ENCODE measurements at regions not wholly inside any gene's neighbourhood (a gene's known extent, or its start where the extent isn't known, plus 50 kb on each side); places are given as distances from the start of the nearest gene placed in this dataset.

GRCh38 chr7:106177738-106178592, 65.9 kb upstream of the SYPL1 start:
- DNase-seq (ENCODE audit: low spot score in 2 of 2) = peak in 1 of 2 donors; percentile 78
- 64 to 65% methylated on average over 11 of the region's 11 CpGs for WGBS, 2 donors
- no peak overlapping the region for H3K4me3 ChIP-seq (ENCODE audit: low read depth, poor library complexity, severe bottlenecking)
- intact Hi-C loops (cut with DNase I; ENCODE audit: low total_unique reads) = loop anchor here (2.0 kb wide), 1 partner anchor 285 kb away; no protein-coding TSS in a partner anchor
- TF ChIP-seq CTCF (IDR thresholded peaks at IDR 0.05) = no peak
- TF ChIP-seq POLR2A (IDR thresholded peaks at IDR 0.05) = no peak

GRCh38 chr7:106177300-106177690, 65.2 kb upstream of the SYPL1 start:
- 79% methylated on average over 4 of the region's 4 CpGs for WGBS, 2 donors
- intact Hi-C loops (cut with DNase I; ENCODE audit: low total_unique reads) = loop anchor here (2.0 kb wide), 1 partner anchor 286 kb away; no protein-coding TSS in a partner anchor
- H3K4me3 ChIP-seq (ENCODE audit: low read depth, poor library complexity, severe bottlenecking) = no peak overlapping the region
- DNase-seq (ENCODE audit: low spot score in 2 of 2) = no peak
- no peak for TF ChIP-seq CTCF (IDR thresholded peaks at IDR 0.05)
- TF ChIP-seq POLR2A (IDR thresholded peaks at IDR 0.05) = no peak

- intact Hi-C loops (cut with DNase I; ENCODE audit: low total_unique reads) = loop anchor here (2.0 kb wide), 1 partner anchor 286 kb away; no protein-coding TSS in a partner anchor
- WGBS, 2 donors = 13 to 16% methylated on average over 11 of the region's 11 CpGs
- TF ChIP-seq POLR2A (IDR thresholded peaks at IDR 0.05) (no peak), CTCF (IDR thresholded peaks at IDR 0.05) (peak in 1 of 3 donors; percentile 84)
- H3K4me3 ChIP-seq (ENCODE audit: low read depth, poor library complexity, severe bottlenecking) = no peak overlapping the region
- DNase-seq (ENCODE audit: low spot score in 2 of 2) = peak; percentile 81 to 97
These were observed 64.5 kb upstream of the SYPL1 start for GRCh38 chr7:106176414-106177299.

GRCh38 chr7:106175507-106175906, 63.4 kb upstream of the SYPL1 start:
- no peak overlapping the region for H3K4me3 ChIP-seq (ENCODE audit: low read depth, poor library complexity, severe bottlenecking)
- DNase-seq (ENCODE audit: low spot score in 2 of 2) = no peak
- 74 to 82% methylated on average over 1 of the region's 1 CpG for WGBS, 2 donors
- intact Hi-C loops (cut with DNase I; ENCODE audit: low total_unique reads) = no loop called here
- TF ChIP-seq POLR2A (IDR thresholded peaks at IDR 0.05) = no peak
- TF ChIP-seq CTCF (IDR thresholded peaks at IDR 0.05) = no peak

GRCh38 chr7:106170651-106171050, 58.5 kb upstream of the SYPL1 start:
- no peak overlapping the region for H3K4me3 ChIP-seq (ENCODE audit: low read depth, poor library complexity, severe bottlenecking)
- WGBS, 2 donors = 87 to 91% methylated on average over 5 of the region's 5 CpGs
- DNase-seq (ENCODE audit: low spot score in 2 of 2) = peak in 1 of 2 donors; percentile 62
- TF ChIP-seq POLR2A (IDR thresholded peaks at IDR 0.05) (no peak), CTCF (IDR thresholded peaks at IDR 0.05) (no peak)
- intact Hi-C loops (cut with DNase I; ENCODE audit: low total_unique reads) = no loop called here
